ENCODE measurements at regions not wholly inside any gene's neighbourhood (a gene's known extent, or its start where the extent isn't known, plus 50 kb on each side); places are given as distances from the start of the nearest gene placed in this dataset.

GRCh38 chr3:83011481-83011880, 1250.0 kb upstream of the GBE1 start:
- WGBS, result 66% methylated on average over 3 of the region's 4 CpGs
- no peak overlapping the region for H3K14ac ChIP-seq (ENCODE audit: low read length in 2 of 2)
- no peak overlapping the region for H2BK12ac ChIP-seq (ENCODE audit: low read length in 2 of 2)
- no peak overlapping the region for H3K27ac ChIP-seq (ENCODE audit: low read length, poor library complexity, severe bottlenecking)
- no peak overlapping the region for H2BK5ac ChIP-seq (ENCODE audit: low read depth, low read length, poor library complexity, severe bottlenecking)
- no peak overlapping the region for H2AK5ac ChIP-seq (ENCODE audit: low read length, severe bottlenecking)
- H4K8ac ChIP-seq (ENCODE audit: low read length), result no peak overlapping the region
- no peak overlapping the region for H4K91ac ChIP-seq (ENCODE audit: low read length)
- no peak overlapping the region for H3K4me2 ChIP-seq (ENCODE audit: low read length, poor library complexity, severe bottlenecking)
- H3K4ac ChIP-seq (ENCODE audit: low read depth in 1 of 2, low read length in 2 of 2), result no peak overlapping the region
- H3K27me3 ChIP-seq (ENCODE audit: control insufficient read depth in 1 of 2, insufficient read depth in 1 of 2, low read length in 2 of 2), result no peaks in the 10 kb centered on the region
- H3K4me3 ChIP-seq (ENCODE audit: insufficient read depth in 1 of 2, low read depth in 1 of 2, low read length in 2 of 2), result no peak overlapping the region
- no peak overlapping the region for H3K23ac ChIP-seq (ENCODE audit: low read length in 2 of 2)
- H3K79me1 ChIP-seq (replicated peaks; ENCODE audit: low read length, poor library complexity, severe bottlenecking), result no peaks in the 10 kb centered on the region
- no peaks in the 10 kb centered on the region for H3K36me3 ChIP-seq (ENCODE audit: control insufficient read depth in 1 of 2, insufficient read depth in 2 of 2, low read depth in 1 of 2, low read length in 2 of 2)
- H2BK15ac ChIP-seq (ENCODE audit: low read depth, poor library complexity, severe bottlenecking), result no peak overlapping the region
- H3K9me3 ChIP-seq (ENCODE audit: control insufficient read depth, low read length), result no peaks in the 10 kb centered on the region
- no peaks in the 10 kb centered on the region for H3K4me1 ChIP-seq (ENCODE audit: control insufficient read depth, insufficient read depth, low read depth, low read length)
- no peak for DNase-seq
- no peak overlapping the region for H3K9ac ChIP-seq (ENCODE audit: low read length)
- no peak overlapping the region for H2AFZ ChIP-seq (ENCODE audit: low read depth, low read length)
- H2BK120ac ChIP-seq (ENCODE audit: low read depth, low read length), result no peak overlapping the region
- H3K18ac ChIP-seq (ENCODE audit: low read depth in 1 of 2, low read length in 2 of 2), result no peak overlapping the region

DNA sequence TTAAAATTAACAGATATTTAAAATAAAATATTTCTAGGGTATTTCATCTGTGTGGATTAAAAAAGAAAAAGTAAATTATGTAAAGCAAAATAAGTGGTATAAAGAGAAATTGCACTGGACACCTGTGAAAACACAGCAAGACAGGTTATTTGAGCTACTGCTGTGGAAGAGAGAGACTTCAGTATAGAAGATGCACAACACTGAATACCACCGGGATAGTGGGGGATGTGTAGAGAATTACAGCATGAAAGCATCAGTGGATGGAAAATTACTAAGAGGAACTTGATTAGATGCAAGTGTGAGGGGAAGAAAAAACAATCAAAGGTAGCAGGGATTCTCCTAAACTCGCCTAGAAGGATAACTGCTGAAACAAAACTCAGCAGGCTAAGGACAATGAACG, 1242.5 kb upstream of the GBE1 start:
- H3K27me3 ChIP-seq (ENCODE audit: control insufficient read depth in 1 of 2, insufficient read depth in 1 of 2, low read length in 2 of 2), result no peaks in the 10 kb centered on the region
- H3K9ac ChIP-seq (ENCODE audit: low read length), result no peak overlapping the region
- no peaks in the 10 kb centered on the region for H3K79me1 ChIP-seq (replicated peaks; ENCODE audit: low read length, poor library complexity, severe bottlenecking)
- DNase-seq, result no peak
- H3K18ac ChIP-seq (ENCODE audit: low read depth in 1 of 2, low read length in 2 of 2), result no peak overlapping the region
- WGBS, result 69% methylated on average over 3 of the region's 3 CpGs
- no peak overlapping the region for H3K14ac ChIP-seq (ENCODE audit: low read length in 2 of 2)
- H3K27ac ChIP-seq (ENCODE audit: low read length, poor library complexity, severe bottlenecking), result no peak overlapping the region
- H2BK120ac ChIP-seq (ENCODE audit: low read depth, low read length), result no peak overlapping the region
- no peak overlapping the region for H4K91ac ChIP-seq (ENCODE audit: low read length)
- no peak overlapping the region for H2BK12ac ChIP-seq (ENCODE audit: low read length in 2 of 2)
- no peak overlapping the region for H3K4me3 ChIP-seq (ENCODE audit: insufficient read depth in 1 of 2, low read depth in 1 of 2, low read length in 2 of 2)
- no peaks in the 10 kb centered on the region for H3K9me3 ChIP-seq (ENCODE audit: control insufficient read depth, low read length)
- no peak overlapping the region for H3K23ac ChIP-seq (ENCODE audit: low read length in 2 of 2)
- H3K4ac ChIP-seq (ENCODE audit: low read depth in 1 of 2, low read length in 2 of 2), result no peak overlapping the region
- H2AK5ac ChIP-seq (ENCODE audit: low read length, severe bottlenecking), result no peak overlapping the region
- H3K4me2 ChIP-seq (ENCODE audit: low read length, poor library complexity, severe bottlenecking), result no peak overlapping the region
- H3K36me3 ChIP-seq (ENCODE audit: control insufficient read depth in 1 of 2, insufficient read depth in 2 of 2, low read depth in 1 of 2, low read length in 2 of 2), result no peaks in the 10 kb centered on the region
- no peaks in the 10 kb centered on the region for H3K4me1 ChIP-seq (ENCODE audit: control insufficient read depth, insufficient read depth, low read depth, low read length)
- H2BK15ac ChIP-seq (ENCODE audit: low read depth, poor library complexity, severe bottlenecking), result no peak overlapping the region
- H4K8ac ChIP-seq (ENCODE audit: low read length), result no peak overlapping the region
- no peak overlapping the region for H2BK5ac ChIP-seq (ENCODE audit: low read depth, low read length, poor library complexity, severe bottlenecking)
- H2AFZ ChIP-seq (ENCODE audit: low read depth, low read length), result no peak overlapping the region

GRCh38 chr3:83002869-83003445, 1241.5 kb upstream of the GBE1 start:
- WGBS, result 67% methylated on average over 1 of the region's 3 CpGs

GRCh38 chr3:82999777-83000176, 1238.3 kb upstream of the GBE1 start:
- Histone ChIP-seq H4K91ac (ENCODE audit: low read length) (no peak overlapping the region), H3K4me1 (ENCODE audit: control insufficient read depth, insufficient read depth, low read depth, low read length) (no peaks in the 10 kb centered on the region), H4K8ac (ENCODE audit: low read length) (no peak overlapping the region), H3K14ac (ENCODE audit: low read length in 2 of 2) (no peak overlapping the region), H2AFZ (ENCODE audit: low read depth, low read length) (no peak overlapping the region), H2BK5ac (ENCODE audit: low read depth, low read length, poor library complexity, severe bottlenecking) (no peak overlapping the region), H3K79me1 (replicated peaks; ENCODE audit: low read length, poor library complexity, severe bottlenecking) (no peaks in the 10 kb centered on the region), H2BK15ac (ENCODE audit: low read depth, poor library complexity, severe bottlenecking) (no peak overlapping the region), H3K4me2 (ENCODE audit: low read length, poor library complexity, severe bottlenecking) (no peak overlapping the region), H2BK12ac (ENCODE audit: low read length in 2 of 2) (no peak overlapping the region), H3K9ac (ENCODE audit: low read length) (no peak overlapping the region), H3K23ac (ENCODE audit: low read length in 2 of 2) (no peak overlapping the region), H3K27ac (ENCODE audit: low read length, poor library complexity, severe bottlenecking) (no peak overlapping the region), H2BK120ac (ENCODE audit: low read depth, low read length) (no peak overlapping the region), H3K18ac (ENCODE audit: low read depth in 1 of 2, low read length in 2 of 2) (no peak overlapping the region), H3K36me3 (ENCODE audit: control insufficient read depth in 1 of 2, insufficient read depth in 2 of 2, low read depth in 1 of 2, low read length in 2 of 2) (no peaks in the 10 kb centered on the region), H3K4ac (ENCODE audit: low read depth in 1 of 2, low read length in 2 of 2) (no peak overlapping the region), H3K27me3 (ENCODE audit: control insufficient read depth in 1 of 2, insufficient read depth in 1 of 2, low read length in 2 of 2) (no peaks in the 10 kb centered on the region), H3K4me3 (ENCODE audit: insufficient read depth in 1 of 2, low read depth in 1 of 2, low read length in 2 of 2) (no peak overlapping the region), H2AK5ac (ENCODE audit: low read length, severe bottlenecking) (no peak overlapping the region), H3K9me3 (ENCODE audit: control insufficient read depth, low read length) (peaks cover 3% of the 10 kb centered on the region)
- DNase-seq, result no peak
- 85% methylated on average over 1 of the region's 1 CpG for WGBS

More at GRCh38 chr3:83002869-83003445, 1241.5 kb upstream of the GBE1 start:
- H3K4me1 ChIP-seq (ENCODE audit: control insufficient read depth, insufficient read depth, low read depth, low read length), result no peaks in the 10 kb centered on the region
- no peak for DNase-seq
- H2BK120ac ChIP-seq (ENCODE audit: low read depth, low read length), result no peak overlapping the region
- H3K23ac ChIP-seq (ENCODE audit: low read length in 2 of 2), result no peak overlapping the region
- H2BK5ac ChIP-seq (ENCODE audit: low read depth, low read length, poor library complexity, severe bottlenecking), result no peak overlapping the region
- no peak overlapping the region for H4K91ac ChIP-seq (ENCODE audit: low read length)
- no peak overlapping the region for H3K14ac ChIP-seq (ENCODE audit: low read length in 2 of 2)
- H2AK5ac ChIP-seq (ENCODE audit: low read length, severe bottlenecking), result no peak overlapping the region
- H3K27ac ChIP-seq (ENCODE audit: low read length, poor library complexity, severe bottlenecking), result no peak overlapping the region
- no peak overlapping the region for H2BK15ac ChIP-seq (ENCODE audit: low read depth, poor library complexity, severe bottlenecking)
- H3K18ac ChIP-seq (ENCODE audit: low read depth in 1 of 2, low read length in 2 of 2), result no peak overlapping the region
- no peak overlapping the region for H4K8ac ChIP-seq (ENCODE audit: low read length)
- H2BK12ac ChIP-seq (ENCODE audit: low read length in 2 of 2), result no peak overlapping the region
- no peak overlapping the region for H3K9ac ChIP-seq (ENCODE audit: low read length)
- no peaks in the 10 kb centered on the region for H3K27me3 ChIP-seq (ENCODE audit: control insufficient read depth in 1 of 2, insufficient read depth in 1 of 2, low read length in 2 of 2)
- no peak overlapping the region for H3K4ac ChIP-seq (ENCODE audit: low read depth in 1 of 2, low read length in 2 of 2)
- H3K79me1 ChIP-seq (replicated peaks; ENCODE audit: low read length, poor library complexity, severe bottlenecking), result no peaks in the 10 kb centered on the region
- H3K9me3 ChIP-seq (ENCODE audit: control insufficient read depth, low read length), result no peaks in the 10 kb centered on the region
- no peak overlapping the region for H2AFZ ChIP-seq (ENCODE audit: low read depth, low read length)
- no peaks in the 10 kb centered on the region for H3K36me3 ChIP-seq (ENCODE audit: control insufficient read depth in 1 of 2, insufficient read depth in 2 of 2, low read depth in 1 of 2, low read length in 2 of 2)
- H3K4me2 ChIP-seq (ENCODE audit: low read length, poor library complexity, severe bottlenecking), result no peak overlapping the region
- no peak overlapping the region for H3K4me3 ChIP-seq (ENCODE audit: insufficient read depth in 1 of 2, low read depth in 1 of 2, low read length in 2 of 2)

All from mesenchymal stem cell (in vitro differentiated cells and primary cell).